GM12892 (cell line): ENCODE measurements at regions not wholly inside any gene's neighbourhood (a gene's known extent, or its start where the extent isn't known, plus 50 kb on each side); places are given as distances from the start of the nearest gene placed in this dataset.

Experiments
- POLR2A ChIP-seq: IDR thresholded peaks from 2 replicates; pipeline ENCODE4 v1.6.1; 2011; ENCODE audit warnings: low read depth, low read length, control low read depth
- POLR2AphosphoS5 ChIP-seq: IDR thresholded peaks from 2 replicates; pipeline ENCODE4 v1.6.1; 2011; ENCODE audit warnings: low read depth, low read length, control low read depth

GRCh38 chr7:46091071-46091470 lies 170.0 kb upstream of the IGFBP3 start:
- TF ChIP-seq POLR2AphosphoS5 (no peak), POLR2A (no peak)
